ENCODE measurements at regions not wholly inside any gene's neighbourhood (a gene's known extent, or its start where the extent isn't known, plus 50 kb on each side); places are given as distances from the start of the nearest gene placed in this dataset.

DNA sequence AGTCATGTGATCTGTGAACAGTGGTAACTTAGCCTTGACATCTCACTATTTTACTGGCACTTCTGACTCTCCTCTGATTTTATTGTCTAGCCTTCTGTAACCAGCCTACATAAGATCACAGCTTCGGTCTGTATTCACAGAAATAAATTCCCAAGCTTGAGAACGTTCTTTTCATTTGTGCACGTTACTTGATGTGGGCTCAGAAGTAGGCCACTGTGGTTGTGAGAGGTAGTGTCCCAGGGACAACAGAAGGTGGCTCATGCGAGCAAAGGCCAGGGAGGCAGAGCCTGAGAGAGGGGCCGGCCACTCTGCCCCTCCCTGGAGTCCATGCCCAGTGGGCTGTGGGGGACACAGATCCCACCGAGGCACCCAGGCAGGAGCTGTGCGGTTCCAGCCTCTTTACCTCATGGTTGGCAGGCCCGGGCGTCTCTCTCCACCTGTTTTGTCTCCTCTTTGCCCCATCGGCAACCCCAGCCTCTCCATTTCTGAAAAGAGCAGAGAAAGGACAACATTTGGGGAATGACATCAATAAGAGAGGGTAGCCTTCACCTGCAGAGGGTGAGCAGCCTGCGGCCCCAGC, 207.5 kb upstream of the CST7 start:
- TF ChIP-seq MYC (IDR thresholded peaks at IDR 0.05; ENCODE audit: low read depth, low read length) (no peak), JUN (IDR thresholded peaks at IDR 0.05; ENCODE audit: borderline replicate concordance, insufficient read depth, insufficient read length, low read depth) (no peak), EZH2 (IDR thresholded peaks at IDR 0.05; ENCODE audit: borderline replicate concordance, low read depth, low read length, severe bottlenecking) (no peak), POLR2A (IDR thresholded peaks at IDR 0.05; ENCODE audit: low read depth, low read length) (no peak), FOS (IDR thresholded peaks at IDR 0.05; ENCODE audit: borderline replicate concordance, insufficient read depth, low read length) (no peak)
- TF ChIP-seq, protein P1, sequence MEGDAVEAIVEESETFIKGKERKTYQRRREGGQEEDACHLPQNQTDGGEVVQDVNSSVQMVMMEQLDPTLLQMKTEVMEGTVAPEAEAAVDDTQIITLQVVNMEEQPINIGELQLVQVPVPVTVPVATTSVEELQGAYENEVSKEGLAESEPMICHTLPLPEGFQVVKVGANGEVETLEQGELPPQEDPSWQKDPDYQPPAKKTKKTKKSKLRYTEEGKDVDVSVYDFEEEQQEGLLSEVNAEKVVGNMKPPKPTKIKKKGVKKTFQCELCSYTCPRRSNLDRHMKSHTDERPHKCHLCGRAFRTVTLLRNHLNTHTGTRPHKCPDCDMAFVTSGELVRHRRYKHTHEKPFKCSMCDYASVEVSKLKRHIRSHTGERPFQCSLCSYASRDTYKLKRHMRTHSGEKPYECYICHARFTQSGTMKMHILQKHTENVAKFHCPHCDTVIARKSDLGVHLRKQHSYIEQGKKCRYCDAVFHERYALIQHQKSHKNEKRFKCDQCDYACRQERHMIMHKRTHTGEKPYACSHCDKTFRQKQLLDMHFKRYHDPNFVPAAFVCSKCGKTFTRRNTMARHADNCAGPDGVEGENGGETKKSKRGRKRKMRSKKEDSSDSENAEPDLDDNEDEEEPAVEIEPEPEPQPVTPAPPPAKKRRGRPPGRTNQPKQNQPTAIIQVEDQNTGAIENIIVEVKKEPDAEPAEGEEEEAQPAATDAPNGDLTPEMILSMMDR (IDR thresholded peaks at IDR 0.05; ENCODE audit: extremely low read depth in 1 of 2, insufficient read depth in 1 of 2, low read depth in 1 of 2, low read length in 2 of 2) = no peak
- TF ChIP-seq, protein P2, sequence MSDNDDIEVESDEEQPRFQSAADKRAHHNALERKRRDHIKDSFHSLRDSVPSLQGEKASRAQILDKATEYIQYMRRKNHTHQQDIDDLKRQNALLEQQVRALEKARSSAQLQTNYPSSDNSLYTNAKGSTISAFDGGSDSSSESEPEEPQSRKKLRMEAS (IDR thresholded peaks at IDR 0.05; ENCODE audit: insufficient read depth, insufficient read length) = no peak

All from endothelial cell of umbilical vein (primary cell).